ENCODE measurements at regions not wholly inside any gene's neighbourhood (a gene's known extent, or its start where the extent isn't known, plus 50 kb on each side); places are given as distances from the start of the nearest gene placed in this dataset.

DNA sequence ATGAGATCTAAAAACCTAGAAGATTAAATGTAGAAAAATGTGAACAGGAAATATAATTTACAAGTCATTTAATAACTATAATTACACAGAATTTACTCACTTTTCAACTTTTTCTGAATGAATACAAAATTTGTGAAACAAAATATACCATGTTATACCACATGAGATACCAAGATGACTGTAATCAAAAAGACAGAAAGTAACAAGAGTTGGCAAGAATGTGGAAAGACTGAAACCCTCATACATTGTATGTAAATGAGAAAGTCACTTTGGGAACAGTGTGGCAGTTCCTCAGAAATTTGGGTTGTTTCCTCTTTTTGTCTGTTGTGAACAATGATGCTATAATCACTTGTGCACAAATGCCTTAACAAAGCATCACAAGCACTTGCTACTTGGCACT is 145.4 kb upstream of the ZNF804A start:
- TF ChIP-seq, protein P1, sequence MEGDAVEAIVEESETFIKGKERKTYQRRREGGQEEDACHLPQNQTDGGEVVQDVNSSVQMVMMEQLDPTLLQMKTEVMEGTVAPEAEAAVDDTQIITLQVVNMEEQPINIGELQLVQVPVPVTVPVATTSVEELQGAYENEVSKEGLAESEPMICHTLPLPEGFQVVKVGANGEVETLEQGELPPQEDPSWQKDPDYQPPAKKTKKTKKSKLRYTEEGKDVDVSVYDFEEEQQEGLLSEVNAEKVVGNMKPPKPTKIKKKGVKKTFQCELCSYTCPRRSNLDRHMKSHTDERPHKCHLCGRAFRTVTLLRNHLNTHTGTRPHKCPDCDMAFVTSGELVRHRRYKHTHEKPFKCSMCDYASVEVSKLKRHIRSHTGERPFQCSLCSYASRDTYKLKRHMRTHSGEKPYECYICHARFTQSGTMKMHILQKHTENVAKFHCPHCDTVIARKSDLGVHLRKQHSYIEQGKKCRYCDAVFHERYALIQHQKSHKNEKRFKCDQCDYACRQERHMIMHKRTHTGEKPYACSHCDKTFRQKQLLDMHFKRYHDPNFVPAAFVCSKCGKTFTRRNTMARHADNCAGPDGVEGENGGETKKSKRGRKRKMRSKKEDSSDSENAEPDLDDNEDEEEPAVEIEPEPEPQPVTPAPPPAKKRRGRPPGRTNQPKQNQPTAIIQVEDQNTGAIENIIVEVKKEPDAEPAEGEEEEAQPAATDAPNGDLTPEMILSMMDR (IDR thresholded peaks at IDR 0.05), result no peak
- TF ChIP-seq POLR2A (IDR thresholded peaks at IDR 0.05; ENCODE audit: low read depth), result no peak

Data from esophagus muscularis mucosa (tissue), 3 donors.